IPS DF 6.9 (cell line): ENCODE measurements at regions not wholly inside any gene's neighbourhood (a gene's known extent, or its start where the extent isn't known, plus 50 kb on each side); places are given as distances from the start of the nearest gene placed in this dataset.

Experiments used
- DNase-seq: peaks from one replicate; pipeline ENCODE4 v3.0.0-alpha.2; 2013; ENCODE audit warnings: low read depth, low spot score
- H3K27ac ChIP-seq: one replicate; pipeline ENCODE4 v1.5.1; 2013; ENCODE audit warnings: low read length, control low read depth
- H3K27me3 ChIP-seq: 2 replicates; pipeline ENCODE4 v1.6.1; 2013; ENCODE audit warnings: mild to moderate bottlenecking, low read length; ENCODE audit not compliant: control insufficient read depth, insufficient read depth
- H3K36me3 ChIP-seq: 2 replicates; pipeline ENCODE4 v1.6.1; 2013; ENCODE audit warnings: low read length; ENCODE audit not compliant: control insufficient read depth, insufficient read depth
- H3K4me1 ChIP-seq: 2 replicates; pipeline ENCODE4 v1.6.1; 2013; ENCODE audit warnings: low read length; ENCODE audit not compliant: control insufficient read depth, insufficient read depth
- H3K4me3 ChIP-seq: 2 replicates; pipeline ENCODE4 v1.5.1; 2013; ENCODE audit warnings: mild to moderate bottlenecking, low read length
- H3K9me3 ChIP-seq: 2 replicates; pipeline ENCODE4 v1.6.1; 2013; ENCODE audit warnings: low read length, inconsistent platforms; ENCODE audit not compliant: control insufficient read depth, insufficient read depth
- WGBS: extraction: QIAGEN DNeasy Blood & Tissue Kit; methylation state at CpG from one replicate; pipeline ENCODE4 v1.1.7; 2013; ENCODE audit warnings: mixed read lengths, missing lambda C conversion rate; ENCODE audit not compliant: insufficient read length, insufficient coverage; 5-methylcytosine and 5-hydroxymethylcytosine counted together

GRCh38 chr1:63064135-63064534, 258.2 kb upstream of the FOXD3 start:
- H3K27me3 ChIP-seq, result no peaks in the 10 kb centered on the region
- H3K9me3 ChIP-seq, result no peaks in the 10 kb centered on the region
- H3K27ac ChIP-seq, result no peak overlapping the region
- no CpG with 5 or more reads among the region's 4 CpGs for WGBS
- DNase-seq, result no peak
- no peaks in the 10 kb centered on the region for H3K4me1 ChIP-seq
- no peak overlapping the region for H3K4me3 ChIP-seq
- H3K36me3 ChIP-seq, result no peaks in the 10 kb centered on the region

DNA sequence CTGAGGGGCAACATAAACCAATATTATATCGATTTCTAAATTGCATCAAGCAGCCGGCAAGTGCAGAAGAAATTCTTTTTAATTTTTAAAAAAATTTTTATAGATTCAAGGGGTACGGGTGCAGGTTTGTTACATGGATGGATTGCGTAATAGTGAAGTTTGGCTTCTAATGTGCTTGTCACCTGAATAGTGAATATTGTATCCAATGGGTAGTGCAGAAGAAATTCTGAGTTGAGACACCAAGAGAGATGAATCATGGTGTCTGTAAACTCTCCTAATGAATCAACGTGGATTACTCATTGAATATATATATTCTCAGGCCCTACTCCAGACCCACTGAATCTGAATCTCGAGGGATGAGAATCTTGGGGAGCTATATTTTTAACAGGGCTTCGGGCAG, 253.7 kb upstream of the FOXD3 start:
- Histone ChIP-seq H3K9me3 (no peaks in the 10 kb centered on the region), H3K27ac (no peak overlapping the region), H3K4me1 (peaks cover 2% of the 10 kb centered on the region; the same call in 1 of the 2 replicates), H3K4me3 (no peak overlapping the region), H3K27me3 (no peaks in the 10 kb centered on the region; the same call in 1 of the 2 replicates), H3K36me3 (no peaks in the 10 kb centered on the region)
- DNase-seq, result no peak
- 100% methylated on average over 1 of the region's 7 CpGs for WGBS

DNA sequence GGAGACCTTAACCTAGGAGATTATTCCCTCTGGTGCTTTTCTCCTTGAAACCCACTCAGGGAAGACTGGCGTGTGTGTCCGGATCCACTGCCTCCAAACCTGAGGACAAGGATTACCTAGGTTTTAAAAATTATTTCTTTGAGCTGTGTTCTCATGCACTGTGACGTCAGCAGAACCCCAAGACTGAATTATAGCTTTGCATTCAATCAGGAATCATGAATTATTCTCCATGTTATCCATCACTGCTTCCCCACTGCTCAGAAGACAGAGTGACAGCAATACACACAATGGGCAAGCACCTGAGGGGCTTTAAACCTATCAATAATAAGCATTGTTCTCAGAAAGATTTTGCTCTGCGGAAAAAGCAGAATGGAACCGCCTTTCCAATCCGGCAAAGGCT, 253.2 kb upstream of the FOXD3 start:
- no peaks in the 10 kb centered on the region for H3K36me3 ChIP-seq
- H3K27ac ChIP-seq, result no peak overlapping the region
- H3K4me1 ChIP-seq, result peaks cover 2% of the 10 kb centered on the region; the same call in 1 of the 2 replicates
- H3K9me3 ChIP-seq, result no peaks in the 10 kb centered on the region
- H3K27me3 ChIP-seq, result no peaks in the 10 kb centered on the region; the same call in 1 of the 2 replicates
- no peak overlapping the region for H3K4me3 ChIP-seq
- DNase-seq, result no peak
- no CpG with 5 or more reads among the region's 6 CpGs for WGBS

- Histone ChIP-seq H3K27me3 (no peaks in the 10 kb centered on the region; the same call in 1 of the 2 replicates), H3K36me3 (no peaks in the 10 kb centered on the region), H3K9me3 (no peaks in the 10 kb centered on the region), H3K27ac (no peak overlapping the region), H3K4me3 (peak overlapping the region; percentile 61; the same call in 1 of the 2 replicates), H3K4me1 (peaks cover 2% of the 10 kb centered on the region; the same call in 1 of the 2 replicates)
- no CpG with 5 or more reads among the region's 41 CpGs for WGBS
- no peak for DNase-seq
Observed at GRCh38 chr1:63073309-63074306, 248.8 kb upstream of the FOXD3 start.

DNA sequence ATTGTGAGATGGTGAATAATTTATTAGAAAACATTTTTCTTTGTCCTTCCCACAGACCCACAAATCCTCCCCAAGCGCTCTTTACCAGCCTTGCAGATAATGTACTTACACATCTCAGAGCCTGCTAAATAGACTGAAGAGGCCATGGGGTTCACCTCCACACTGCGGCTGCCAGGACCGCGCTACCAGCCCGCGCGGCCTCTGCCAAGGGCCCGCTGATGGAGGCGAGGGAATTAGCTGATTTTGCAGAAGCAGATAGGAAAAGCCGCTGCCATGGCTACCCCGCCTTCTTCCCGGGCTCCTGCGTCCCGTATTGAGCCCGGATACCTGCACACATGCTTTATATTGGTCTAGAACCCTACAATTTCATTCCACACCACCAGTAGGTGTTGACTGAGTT, 248.0 kb upstream of the FOXD3 start:
- no peak for DNase-seq
- Histone ChIP-seq H3K4me1 (peaks cover 2% of the 10 kb centered on the region; the same call in 1 of the 2 replicates), H3K9me3 (no peaks in the 10 kb centered on the region), H3K36me3 (no peaks in the 10 kb centered on the region), H3K4me3 (no peak overlapping the region; the same call in 1 of the 2 replicates), H3K27ac (no peak overlapping the region), H3K27me3 (no peaks in the 10 kb centered on the region; the same call in 1 of the 2 replicates)
- WGBS, result no CpG with 5 or more reads among the region's 15 CpGs

DNA sequence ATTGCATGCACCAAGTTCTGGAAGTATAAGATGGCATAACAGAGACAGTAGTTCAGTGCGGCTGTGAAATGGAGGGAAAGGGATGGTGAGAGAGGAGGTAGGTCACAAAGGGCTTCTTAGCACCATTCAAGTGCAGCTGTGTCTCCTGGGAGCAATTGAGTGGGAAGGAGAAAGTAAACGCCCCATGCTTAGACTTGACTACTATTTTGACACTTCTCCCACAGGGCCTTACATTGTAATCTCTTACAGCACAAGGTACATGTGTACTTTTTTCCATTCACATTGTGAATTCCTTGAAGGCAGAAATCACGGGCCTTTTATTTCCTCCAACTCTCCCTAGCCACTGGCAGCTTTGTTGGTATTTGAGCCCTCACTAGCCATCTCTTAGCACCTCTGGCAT, 239.6 kb upstream of the FOXD3 start:
- Histone ChIP-seq H3K4me3 (no peak overlapping the region), H3K27me3 (no peaks in the 10 kb centered on the region), H3K4me1 (no peaks in the 10 kb centered on the region; the same call in 1 of the 2 replicates), H3K36me3 (no peaks in the 10 kb centered on the region), H3K27ac (no peak overlapping the region), H3K9me3 (no peaks in the 10 kb centered on the region)
- DNase-seq, result no peak
- WGBS, result no CpG with 5 or more reads among the region's 3 CpGs

GRCh38 chr1:63087966-63088365, 234.4 kb upstream of the FOXD3 start:
- WGBS, result no CpG with 5 or more reads among the region's 10 CpGs
- H3K27me3 ChIP-seq, result no peaks in the 10 kb centered on the region
- no peak overlapping the region for H3K27ac ChIP-seq
- H3K4me3 ChIP-seq, result no peak overlapping the region
- no peaks in the 10 kb centered on the region for H3K36me3 ChIP-seq
- H3K9me3 ChIP-seq, result no peaks in the 10 kb centered on the region
- peaks cover 2% of the 10 kb centered on the region; the same call in 1 of the 2 replicates for H3K4me1 ChIP-seq
- DNase-seq, result no peak

DNA sequence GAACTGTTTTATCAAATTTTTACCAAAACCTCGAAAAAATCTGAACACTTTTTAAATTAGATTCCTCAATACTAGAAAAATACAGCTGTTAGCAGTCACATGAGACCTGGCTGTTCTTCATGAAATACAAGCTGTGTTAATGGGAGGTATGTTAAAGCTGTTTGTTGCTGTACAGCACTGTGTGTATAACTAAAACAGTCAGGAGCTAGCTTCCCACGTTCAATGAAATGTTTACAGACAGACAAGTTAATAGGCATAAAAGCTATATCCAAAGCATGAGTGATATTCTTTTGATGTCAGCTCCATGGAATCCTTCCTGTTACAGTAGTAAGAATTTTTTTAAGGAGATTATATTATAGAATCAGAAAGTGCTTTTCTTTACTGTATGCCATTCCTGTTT, 223.2 kb upstream of the FOXD3 start:
- H3K9me3 ChIP-seq, result no peaks in the 10 kb centered on the region
- no peak overlapping the region for H3K27ac ChIP-seq
- H3K4me1 ChIP-seq, result no peaks in the 10 kb centered on the region
- 100% methylated on average over 1 of the region's 2 CpGs for WGBS
- DNase-seq, result no peak
- H3K36me3 ChIP-seq, result no peaks in the 10 kb centered on the region
- no peaks in the 10 kb centered on the region for H3K27me3 ChIP-seq
- no peak overlapping the region for H3K4me3 ChIP-seq

DNA sequence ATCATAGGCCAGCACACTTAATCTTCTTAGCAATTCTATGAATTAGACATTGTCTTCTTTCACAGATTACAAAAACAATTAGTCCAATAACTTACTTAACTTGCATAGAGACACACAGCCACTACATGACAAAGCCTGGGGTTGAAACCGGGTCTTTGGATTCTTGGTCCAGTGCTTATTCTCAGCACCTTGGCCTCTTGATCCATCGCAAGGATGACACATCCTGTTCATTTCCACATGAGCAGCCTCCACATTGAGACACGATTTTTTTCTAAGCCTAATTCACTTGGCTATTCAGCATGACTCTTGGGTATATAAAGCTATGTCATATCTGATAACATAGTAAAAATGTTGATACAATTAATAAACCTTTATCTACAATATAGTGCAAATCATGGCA, 221.0 kb upstream of the FOXD3 start:
- H3K9me3 ChIP-seq, result no peaks in the 10 kb centered on the region
- no peak overlapping the region for H3K4me3 ChIP-seq
- DNase-seq, result no peak
- no peaks in the 10 kb centered on the region for H3K27me3 ChIP-seq
- H3K4me1 ChIP-seq, result peaks cover 1% of the 10 kb centered on the region; the same call in 1 of the 2 replicates
- no peaks in the 10 kb centered on the region for H3K36me3 ChIP-seq
- no CpG with 5 or more reads among the region's 3 CpGs for WGBS
- no peak overlapping the region for H3K27ac ChIP-seq

DNA sequence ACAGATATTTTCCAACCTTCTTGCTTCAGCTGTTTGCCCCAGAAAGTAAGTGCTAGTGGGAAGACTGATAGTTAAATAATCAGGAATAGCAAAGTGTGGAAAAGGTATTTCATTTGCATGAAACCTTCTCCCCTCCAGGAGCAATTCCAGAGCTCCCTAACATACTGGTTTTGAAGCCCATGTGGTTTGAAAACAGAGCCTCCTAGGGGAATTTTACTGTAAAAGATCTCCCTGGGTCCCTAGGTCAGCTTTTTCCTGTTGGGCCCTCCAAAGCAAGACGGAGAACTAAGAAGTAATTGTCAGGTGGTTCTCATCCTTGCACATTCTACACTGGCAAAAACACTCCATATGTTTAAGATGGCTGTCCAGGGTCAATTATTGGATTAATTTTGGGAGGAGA, 218.7 kb upstream of the FOXD3 start:
- Histone ChIP-seq H3K27ac (no peak overlapping the region), H3K27me3 (no peaks in the 10 kb centered on the region), H3K4me3 (no peak overlapping the region), H3K36me3 (no peaks in the 10 kb centered on the region), H3K9me3 (no peaks in the 10 kb centered on the region), H3K4me1 (peaks cover 1% of the 10 kb centered on the region; the same call in 1 of the 2 replicates)
- no peak for DNase-seq
- WGBS, result no CpG with 5 or more reads among the region's 1 CpG
